DOHH2 (cell line): ENCODE measurements at regions not wholly inside any gene's neighbourhood (a gene's known extent, or its start where the extent isn't known, plus 50 kb on each side); places are given as distances from the start of the nearest gene placed in this dataset.

Source experiments
- CTCF ChIP-seq: fragments of 200-600 bp; sonication (generic); IDR thresholded peaks from one replicate; pipeline ENCODE4 v1.5.1; 2014; ENCODE audit warnings: antibody characterized with exemption, mild to moderate bottlenecking, low read depth, low read length; ENCODE audit not compliant: poor library complexity, severe bottlenecking
- EZH2phosphoT487 ChIP-seq: fragments of 200-600 bp; sonication (generic); IDR thresholded peaks from 2 replicates; pipeline ENCODE4 v1.6.1; 2017; ENCODE audit warnings: borderline replicate concordance, mild to moderate bottlenecking, antibody characterized with exemption, low read length, moderate library complexity, mixed read lengths

- TF ChIP-seq CTCF (no peak), EZH2phosphoT487 (no peak)
Observed at GRCh38 chr10:57165671-57166070, 804.6 kb upstream of the ZWINT start.
